Omental fat pad (tissue), 3 donors: ENCODE measurements at regions not wholly inside any gene's neighbourhood (a gene's known extent, or its start where the extent isn't known, plus 50 kb on each side); places are given as distances from the start of the nearest gene placed in this dataset.

Source experiments
- ATAC-seq: fragments of 150-250 bp; one replicate; pipeline ENCODE4 v1.9.1; 2016; ENCODE audit warnings: mild to moderate bottlenecking, moderate library complexity; ENCODE audit not compliant: low FRiP score
- DNase-seq: peaks from one replicate; pipeline ENCODE4 v3.0.0-alpha.2; 2019; ENCODE audit warnings: low spot score
- TF ChIP-seq, protein P1 (sequence below), 3 donors: fragments of 450-650 bp; IDR thresholded peaks; one replicate each; pipeline ENCODE4 v1.5.1; 2016 to 2017; ENCODE audit warnings: antibody characterized with exemption in 3 of 3, mild to moderate bottlenecking in 3 of 3, moderate library complexity in 2 of 3

DNA sequence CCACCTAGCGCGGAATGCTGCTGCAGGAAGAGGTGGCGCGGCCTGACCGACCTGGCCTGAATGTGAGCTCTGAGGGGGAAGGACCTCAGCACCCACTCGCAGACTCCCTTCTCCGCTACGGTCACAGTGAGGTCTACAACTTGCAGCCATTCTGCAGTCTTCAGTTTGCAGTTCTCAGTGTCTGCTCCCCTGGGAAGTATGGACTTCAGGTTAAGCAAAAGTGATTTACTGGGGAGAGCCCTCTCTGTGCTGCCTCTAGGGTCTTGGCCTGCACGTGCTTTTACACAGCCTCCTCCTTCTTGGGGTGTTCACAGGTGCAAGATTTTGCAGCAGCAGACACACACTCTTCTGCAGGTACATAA, 296.0 kb downstream of the OMA1 start:
- TF ChIP-seq, protein P1, sequence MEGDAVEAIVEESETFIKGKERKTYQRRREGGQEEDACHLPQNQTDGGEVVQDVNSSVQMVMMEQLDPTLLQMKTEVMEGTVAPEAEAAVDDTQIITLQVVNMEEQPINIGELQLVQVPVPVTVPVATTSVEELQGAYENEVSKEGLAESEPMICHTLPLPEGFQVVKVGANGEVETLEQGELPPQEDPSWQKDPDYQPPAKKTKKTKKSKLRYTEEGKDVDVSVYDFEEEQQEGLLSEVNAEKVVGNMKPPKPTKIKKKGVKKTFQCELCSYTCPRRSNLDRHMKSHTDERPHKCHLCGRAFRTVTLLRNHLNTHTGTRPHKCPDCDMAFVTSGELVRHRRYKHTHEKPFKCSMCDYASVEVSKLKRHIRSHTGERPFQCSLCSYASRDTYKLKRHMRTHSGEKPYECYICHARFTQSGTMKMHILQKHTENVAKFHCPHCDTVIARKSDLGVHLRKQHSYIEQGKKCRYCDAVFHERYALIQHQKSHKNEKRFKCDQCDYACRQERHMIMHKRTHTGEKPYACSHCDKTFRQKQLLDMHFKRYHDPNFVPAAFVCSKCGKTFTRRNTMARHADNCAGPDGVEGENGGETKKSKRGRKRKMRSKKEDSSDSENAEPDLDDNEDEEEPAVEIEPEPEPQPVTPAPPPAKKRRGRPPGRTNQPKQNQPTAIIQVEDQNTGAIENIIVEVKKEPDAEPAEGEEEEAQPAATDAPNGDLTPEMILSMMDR (IDR thresholded peaks at IDR 0.05) = no peak
- no peak for DNase-seq
- no peak for ATAC-seq

GRCh38 chr1:58249737-58250586, 296.6 kb downstream of the OMA1 start:
- ATAC-seq (no peak), DNase-seq (no peak)
- TF ChIP-seq, protein P1 (IDR thresholded peaks at IDR 0.05) = no peak

DNA sequence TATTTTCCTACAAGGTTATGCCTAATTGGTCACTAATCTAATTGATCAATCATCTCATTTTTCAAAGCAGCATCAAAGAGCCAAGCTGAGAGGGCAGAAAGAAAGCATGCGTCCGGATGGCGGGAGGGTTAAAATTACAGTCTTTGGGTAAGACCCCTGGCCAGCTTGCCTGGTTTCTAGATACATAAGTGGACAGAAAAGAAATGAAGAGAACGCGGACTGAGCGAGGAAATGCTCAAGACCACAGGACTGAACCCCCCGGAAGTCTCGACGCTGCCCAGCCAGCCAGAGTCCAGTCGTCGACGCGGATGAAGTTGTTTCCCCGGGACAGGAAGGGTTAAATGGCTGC, 297.2 kb downstream of the OMA1 start:
- TF ChIP-seq, protein P1 (IDR thresholded peaks at IDR 0.05) = no peak
- DNase-seq (no peak), ATAC-seq (no peak)

DNA sequence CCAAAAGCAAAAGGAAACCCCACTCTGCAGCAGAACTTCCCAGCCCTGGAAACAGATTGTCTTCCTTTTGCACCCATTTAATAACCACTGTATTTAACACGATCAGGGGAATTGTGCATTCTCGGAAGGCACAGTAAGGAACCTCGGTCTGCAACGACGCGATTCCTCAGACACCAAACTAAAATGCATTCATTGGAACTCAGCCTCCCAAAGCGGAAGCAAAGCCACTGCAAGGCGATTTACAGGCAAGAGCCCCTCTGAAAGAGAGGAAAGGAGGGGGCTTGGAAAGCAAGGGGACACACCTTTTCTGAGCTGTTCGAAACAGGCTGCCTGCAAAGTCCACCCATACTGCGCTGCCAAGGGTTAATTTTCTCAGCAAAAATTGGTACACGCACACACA, 297.7 kb downstream of the OMA1 start:
- ATAC-seq (no peak), DNase-seq (no peak)
- TF ChIP-seq, protein P1 (IDR thresholded peaks at IDR 0.05) = no peak

DNA sequence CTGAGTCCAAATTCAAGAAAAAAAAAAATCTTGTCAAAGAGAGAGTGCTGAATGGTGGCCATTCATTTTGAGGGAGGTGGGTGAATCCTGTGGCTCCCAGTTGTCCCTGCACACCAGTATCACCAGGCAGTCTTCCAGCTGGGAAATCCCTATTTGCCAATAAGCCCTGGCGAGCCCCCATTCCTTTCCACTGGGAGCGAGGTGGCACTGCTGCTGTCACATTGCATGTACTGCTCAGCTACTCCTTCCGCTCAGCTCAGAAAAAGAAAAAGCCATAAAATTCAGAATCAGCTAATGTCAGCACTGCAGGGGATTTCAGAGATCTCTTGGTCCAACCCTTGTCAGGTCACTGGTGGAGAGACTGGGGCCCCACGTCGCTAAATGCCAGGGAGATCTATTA, 298.5 kb downstream of the OMA1 start:
- DNase-seq (no peak), ATAC-seq (no peak)
- TF ChIP-seq, protein P1 (IDR thresholded peaks at IDR 0.05) = no peak

DNA sequence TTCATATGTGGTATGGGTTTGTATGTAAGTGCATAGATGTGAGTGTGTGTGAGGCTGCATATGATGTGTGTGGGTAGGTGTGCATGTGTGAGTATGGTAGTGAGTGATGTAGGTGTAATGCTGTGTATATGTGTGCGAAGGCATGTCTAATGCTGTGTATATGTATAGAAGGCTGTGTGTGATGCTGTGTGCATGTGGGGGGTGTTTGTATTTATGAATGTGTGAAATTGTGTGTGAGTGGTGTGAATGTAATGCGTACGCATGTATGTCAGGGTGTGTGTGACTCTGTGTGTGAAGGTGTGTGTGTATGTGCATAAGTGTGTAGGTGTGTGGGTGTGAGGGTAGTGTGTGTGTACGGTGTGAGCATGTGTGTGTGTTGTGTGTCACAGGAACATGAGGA, 300.0 kb downstream of the OMA1 start:
- TF ChIP-seq, protein P1 (IDR thresholded peaks at IDR 0.05) = no peak
- no peak for ATAC-seq

DNA sequence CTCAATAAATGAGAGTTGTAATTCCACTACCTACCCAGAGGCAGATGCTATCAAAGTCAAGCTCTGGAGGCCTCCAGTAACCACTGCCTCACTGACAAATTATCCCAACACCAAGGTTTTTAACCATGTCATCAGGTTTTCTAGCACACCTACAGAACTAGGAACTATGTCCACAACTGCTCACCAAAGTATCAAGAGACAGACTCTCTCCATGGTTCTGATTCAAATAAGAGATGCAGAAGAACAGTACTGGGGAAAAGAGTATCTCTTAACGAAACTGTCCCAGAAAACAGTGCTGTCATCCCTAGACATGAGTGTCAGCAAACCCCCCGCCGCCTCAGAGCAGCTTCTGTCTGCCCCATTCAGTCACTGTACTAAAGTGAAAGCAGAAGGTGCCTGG, 301.7 kb downstream of the OMA1 start:
- no peak for DNase-seq
- TF ChIP-seq, protein P1 (IDR thresholded peaks at IDR 0.05) = no peak
- ATAC-seq = no peak

More for the DNA sequence above, 300.0 kb downstream of the OMA1 start:
- no peak for DNase-seq
